ENCODE measurements at regions not wholly inside any gene's neighbourhood (a gene's known extent, or its start where the extent isn't known, plus 50 kb on each side); places are given as distances from the start of the nearest gene placed in this dataset.
A peak's percentile ranks its signal among the peaks of the same experiment; 100 is the strongest.
"Not testable (repeated sequence)": the region's sequence is repeated elsewhere in the genome, so short reads cannot be mapped to it uniquely, and the experiment has no call there.

DNA sequence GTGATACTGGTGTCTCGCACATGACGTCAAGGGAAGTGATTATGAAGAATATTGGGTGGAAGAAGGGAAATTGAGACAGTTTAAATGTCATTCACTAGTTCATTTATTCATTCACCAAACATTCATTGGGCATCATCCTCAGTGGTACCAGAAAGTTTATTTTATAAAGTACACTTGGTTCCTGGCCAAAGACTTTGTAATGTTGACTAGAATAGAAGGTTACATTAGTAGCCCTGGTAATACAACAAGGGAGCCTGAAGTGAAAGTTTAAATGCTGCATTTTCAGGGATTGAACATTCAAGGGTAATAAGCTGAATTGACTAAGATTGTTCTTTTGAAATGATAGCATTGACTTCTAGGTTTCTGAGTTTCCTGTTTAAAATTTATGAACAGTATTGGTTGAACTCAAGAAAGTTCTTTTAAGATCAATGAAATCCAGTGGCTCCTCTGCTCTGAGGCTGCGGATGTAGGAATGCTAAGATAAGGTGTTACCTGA, 236.8 kb upstream of the BTG1 start:
- no peak for DNase-seq (ENCODE audit: extremely low read depth, low read depth)
- TF ChIP-seq, protein P1, sequence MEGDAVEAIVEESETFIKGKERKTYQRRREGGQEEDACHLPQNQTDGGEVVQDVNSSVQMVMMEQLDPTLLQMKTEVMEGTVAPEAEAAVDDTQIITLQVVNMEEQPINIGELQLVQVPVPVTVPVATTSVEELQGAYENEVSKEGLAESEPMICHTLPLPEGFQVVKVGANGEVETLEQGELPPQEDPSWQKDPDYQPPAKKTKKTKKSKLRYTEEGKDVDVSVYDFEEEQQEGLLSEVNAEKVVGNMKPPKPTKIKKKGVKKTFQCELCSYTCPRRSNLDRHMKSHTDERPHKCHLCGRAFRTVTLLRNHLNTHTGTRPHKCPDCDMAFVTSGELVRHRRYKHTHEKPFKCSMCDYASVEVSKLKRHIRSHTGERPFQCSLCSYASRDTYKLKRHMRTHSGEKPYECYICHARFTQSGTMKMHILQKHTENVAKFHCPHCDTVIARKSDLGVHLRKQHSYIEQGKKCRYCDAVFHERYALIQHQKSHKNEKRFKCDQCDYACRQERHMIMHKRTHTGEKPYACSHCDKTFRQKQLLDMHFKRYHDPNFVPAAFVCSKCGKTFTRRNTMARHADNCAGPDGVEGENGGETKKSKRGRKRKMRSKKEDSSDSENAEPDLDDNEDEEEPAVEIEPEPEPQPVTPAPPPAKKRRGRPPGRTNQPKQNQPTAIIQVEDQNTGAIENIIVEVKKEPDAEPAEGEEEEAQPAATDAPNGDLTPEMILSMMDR (IDR thresholded peaks at IDR 0.05; ENCODE audit: low read depth, low read length, missing control alignments): no peak
- H3K4me3 ChIP-seq (replicated peaks; ENCODE audit: low read depth, low read length): no peak overlapping the region

DNA sequence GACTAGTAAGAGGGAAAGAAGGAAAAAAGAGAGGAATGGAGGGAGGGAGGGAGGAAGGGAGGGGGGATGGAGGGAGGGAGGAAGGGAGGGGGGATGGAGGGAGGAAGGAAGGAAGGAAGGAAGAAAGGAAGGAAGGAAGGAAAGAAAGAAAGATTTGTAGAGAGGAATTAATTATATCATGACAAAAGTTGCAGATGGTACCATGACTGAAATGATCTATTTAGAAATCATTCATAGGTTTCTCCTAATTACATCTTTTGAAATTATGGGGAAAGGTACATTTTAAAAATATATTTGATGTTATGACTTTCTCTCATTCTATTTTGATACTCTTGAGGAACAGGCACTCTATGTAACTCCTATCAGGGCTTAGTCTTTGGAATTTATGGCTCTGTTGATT, 236.2 kb upstream of the BTG1 start:
- no peak for DNase-seq (ENCODE audit: extremely low read depth, low read depth)
- TF ChIP-seq, protein P1 (IDR thresholded peaks at IDR 0.05; ENCODE audit: low read depth, low read length, missing control alignments): no peak
- H3K4me3 ChIP-seq (replicated peaks; ENCODE audit: low read depth, low read length): no peak overlapping the region

DNA sequence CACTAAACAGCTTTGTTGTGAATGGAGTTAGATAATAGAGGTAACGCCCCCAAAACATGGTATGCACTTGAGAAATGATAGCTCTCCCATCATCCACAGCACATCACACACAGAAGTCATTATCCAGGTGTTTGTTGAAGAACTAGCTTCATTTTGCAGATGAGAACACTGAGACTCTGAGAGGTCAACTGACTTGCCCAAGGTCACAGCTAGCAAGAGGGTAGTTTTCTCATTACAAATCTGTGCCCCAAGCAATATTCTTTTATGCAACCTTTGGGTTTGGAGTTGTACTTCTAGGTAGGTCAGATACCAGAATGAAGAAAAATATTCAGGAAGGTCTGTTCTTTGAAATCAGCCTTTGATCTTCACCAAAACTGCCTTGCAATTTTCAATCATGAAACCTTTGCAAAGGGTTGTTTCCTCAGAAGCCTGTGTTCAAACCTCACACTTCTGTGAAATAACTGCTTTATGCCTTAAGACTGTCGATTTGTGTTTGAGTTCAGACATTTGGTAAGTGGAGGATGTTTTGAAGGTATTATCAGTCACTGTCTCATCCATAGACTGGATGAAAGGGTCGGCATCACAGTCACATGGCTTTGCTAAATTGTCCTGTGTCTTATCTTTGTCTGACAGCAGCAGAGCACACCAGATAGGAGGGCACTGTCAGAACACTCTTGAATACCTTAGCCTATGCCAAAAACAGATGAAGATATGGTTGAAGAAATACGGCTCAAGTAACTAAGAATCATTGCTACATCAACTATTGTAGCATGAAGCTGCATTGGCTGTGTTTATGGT, 233.2 kb upstream of the BTG1 start:
- TF ChIP-seq, protein P1 (IDR thresholded peaks at IDR 0.05; ENCODE audit: low read depth, low read length, missing control alignments): no peak
- no peak overlapping the region for H3K4me3 ChIP-seq (replicated peaks; ENCODE audit: low read depth, low read length)
- no peak for DNase-seq (ENCODE audit: extremely low read depth, low read depth)

DNA sequence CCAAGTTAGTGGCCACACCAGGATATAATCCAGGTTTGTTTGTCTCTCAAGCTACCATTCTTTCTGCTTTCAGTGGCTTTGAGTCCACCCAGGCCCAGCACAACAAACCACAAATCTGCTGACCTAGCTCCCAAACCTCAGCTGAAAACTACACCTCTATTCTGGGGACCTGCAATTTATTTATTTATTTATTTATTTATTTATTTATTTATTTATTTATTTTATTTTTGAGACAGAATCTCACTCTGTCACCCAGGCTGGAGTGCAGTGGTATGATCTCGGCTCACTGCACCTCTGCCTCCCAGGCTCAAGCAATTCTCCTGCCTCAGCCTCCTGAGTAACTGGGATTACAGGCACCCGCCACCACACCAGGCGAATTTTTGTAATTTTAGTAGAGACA, 229.9 kb upstream of the BTG1 start:
- not testable (repeated sequence) for DNase-seq (ENCODE audit: extremely low read depth, low read depth); H3K4me3 ChIP-seq (replicated peaks; ENCODE audit: low read depth, low read length)

DNA sequence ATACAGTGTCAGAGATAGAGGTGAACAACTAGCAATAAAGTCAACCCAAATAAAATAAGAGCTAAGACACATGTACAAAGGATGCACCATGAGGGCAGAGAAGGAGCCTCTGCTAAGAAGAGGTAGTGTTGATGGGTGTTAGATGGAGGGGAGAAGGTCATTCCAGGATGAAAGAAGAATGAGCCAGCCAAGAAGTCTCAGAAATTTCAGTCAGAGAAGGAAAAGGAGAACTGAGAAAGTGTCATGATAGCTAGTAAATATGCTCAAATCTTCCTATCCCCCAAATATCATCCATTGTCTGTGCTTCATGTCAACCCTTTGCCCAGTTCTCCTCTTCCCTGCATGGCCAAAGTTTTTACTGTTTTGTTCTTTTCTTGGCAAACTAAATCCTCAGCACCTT, 225.2 kb upstream of the BTG1 start:
- no peak overlapping the region for H3K4me3 ChIP-seq (replicated peaks; ENCODE audit: low read depth, low read length)
- no peak for DNase-seq (ENCODE audit: extremely low read depth, low read depth)
- TF ChIP-seq, protein P1 (IDR thresholded peaks at IDR 0.05; ENCODE audit: low read depth, low read length, missing control alignments): no peak

DNA sequence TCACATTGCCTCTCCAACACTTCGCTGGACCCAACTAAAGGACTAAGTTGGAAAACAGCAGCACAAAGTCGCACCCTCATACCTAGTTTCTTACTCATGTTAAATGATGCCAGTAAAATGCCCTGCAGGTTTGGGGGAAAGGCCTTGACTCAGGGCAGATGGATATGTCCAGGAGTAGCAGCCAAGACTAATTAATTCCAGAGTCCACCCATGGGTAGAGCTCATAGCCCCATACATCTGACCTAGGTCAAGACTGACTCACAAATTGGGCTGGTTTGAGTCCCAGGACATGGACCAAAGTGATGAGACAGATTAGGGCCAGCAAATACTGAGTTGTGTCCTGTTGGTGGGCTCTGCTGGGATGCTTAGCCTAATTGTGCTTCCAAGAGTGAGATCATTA, 224.0 kb upstream of the BTG1 start:
- TF ChIP-seq, protein P1 (IDR thresholded peaks at IDR 0.05; ENCODE audit: low read depth, low read length, missing control alignments): no peak
- no peak overlapping the region for H3K4me3 ChIP-seq (replicated peaks; ENCODE audit: low read depth, low read length)
- peak; percentile 40 for DNase-seq (ENCODE audit: extremely low read depth, low read depth)

DNA sequence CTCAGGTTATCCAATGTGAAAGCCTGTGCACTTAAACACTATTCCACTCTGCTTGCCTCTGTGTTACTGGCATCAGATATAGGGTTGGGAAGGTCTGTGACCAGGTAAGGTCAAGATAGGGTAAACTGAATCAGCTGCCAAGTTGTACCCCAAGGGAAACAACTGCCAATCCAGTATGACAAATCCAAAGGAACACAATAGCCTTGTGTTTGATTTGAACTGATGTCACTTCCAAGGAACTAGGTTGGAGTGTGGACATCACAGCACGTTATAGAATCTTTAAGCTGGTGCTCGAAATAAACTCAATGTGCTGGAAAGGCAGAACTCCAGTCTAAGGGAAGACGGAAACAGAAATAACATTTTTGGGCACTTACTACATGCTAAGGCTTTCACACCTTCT, 223.4 kb upstream of the BTG1 start:
- no peak overlapping the region for H3K4me3 ChIP-seq (replicated peaks; ENCODE audit: low read depth, low read length)
- no peak for DNase-seq (ENCODE audit: extremely low read depth, low read depth)
- TF ChIP-seq, protein P1 (IDR thresholded peaks at IDR 0.05; ENCODE audit: low read depth, low read length, missing control alignments): no peak
